ENCODE measurements at regions not wholly inside any gene's neighbourhood (a gene's known extent, or its start where the extent isn't known, plus 50 kb on each side); places are given as distances from the start of the nearest gene placed in this dataset.
"Not testable (repeated sequence)": the region's sequence is repeated elsewhere in the genome, so short reads cannot be mapped to it uniquely, and the experiment has no call there.

- no peak for DNase-seq (ENCODE audit: low read depth in 4 of 4, low spot score in 3 of 4)
Observed at GRCh38 chrX:113548308-113549015, 707.8 kb upstream of the AMOT start.

- no peak for DNase-seq (ENCODE audit: low read depth in 4 of 4, low spot score in 3 of 4)
Observed at GRCh38 chrX:113545040-113545439, 704.4 kb upstream of the AMOT start.

DNA sequence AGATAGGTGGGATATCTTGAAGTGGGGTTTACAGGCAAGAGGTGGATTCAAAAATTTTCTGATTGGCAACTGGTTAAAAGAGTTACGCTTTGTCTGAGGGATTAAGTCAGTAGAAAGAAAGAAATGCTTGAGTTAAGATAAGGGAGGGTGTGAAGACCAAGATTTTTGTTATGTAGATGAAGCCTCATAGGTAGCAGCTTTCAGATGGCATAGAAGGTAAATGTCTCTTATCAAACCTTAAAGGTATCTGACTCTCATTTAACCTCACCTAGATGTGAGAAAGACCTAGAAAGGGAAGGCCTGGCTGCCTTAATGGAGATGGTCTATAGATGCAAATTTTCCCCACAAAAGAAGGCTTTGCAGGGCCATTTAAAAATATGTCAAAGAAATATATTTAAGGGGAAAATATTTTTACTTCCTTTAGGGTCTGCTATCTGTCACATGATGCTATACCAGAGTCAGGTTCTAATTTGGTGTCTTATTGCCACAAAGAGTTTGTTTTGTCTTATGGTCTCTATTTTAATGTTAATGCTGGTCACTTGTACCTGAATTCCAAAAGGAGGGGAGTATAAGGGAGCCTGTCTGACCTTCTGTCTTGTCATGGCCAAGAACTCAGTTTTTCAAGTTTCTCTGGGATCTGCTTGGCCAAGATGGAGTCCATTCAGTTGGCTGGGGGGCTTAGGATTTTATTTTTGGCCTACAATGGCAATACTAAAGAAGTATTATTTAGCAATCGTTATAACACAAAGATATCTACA lies 699.1 kb upstream of the AMOT start:
- no peak for DNase-seq (ENCODE audit: low read depth in 4 of 4, low spot score in 3 of 4)

GRCh38 chrX:113529426-113530013 lies 688.9 kb upstream of the AMOT start:
- no peak for DNase-seq (ENCODE audit: low read depth in 4 of 4, low spot score in 3 of 4)

DNA sequence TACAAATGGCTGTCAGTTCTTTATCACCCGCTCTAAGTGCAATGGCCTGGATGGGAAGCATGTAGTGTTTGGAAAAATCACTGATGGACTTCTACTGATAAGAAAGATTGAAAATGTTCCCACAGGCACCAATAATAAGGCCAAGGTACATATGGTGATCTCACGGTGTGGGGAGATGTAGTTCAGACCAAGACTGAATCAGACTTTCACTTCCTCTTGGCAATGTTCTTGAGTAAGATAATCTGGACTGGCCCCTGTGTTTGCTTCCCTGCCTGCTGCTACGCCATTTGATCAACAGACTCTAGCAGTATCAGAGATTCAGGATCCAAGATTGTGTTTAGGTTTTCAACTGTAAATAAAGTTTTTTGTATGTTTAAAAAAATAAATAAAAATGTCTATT lies 682.2 kb upstream of the AMOT start:
- no peak for DNase-seq (ENCODE audit: low read depth in 4 of 4, low spot score in 3 of 4)

GRCh38 chrX:113514906-113515305 lies 674.3 kb upstream of the AMOT start:
- no peak for DNase-seq (ENCODE audit: low read depth in 4 of 4, low spot score in 3 of 4)

DNA sequence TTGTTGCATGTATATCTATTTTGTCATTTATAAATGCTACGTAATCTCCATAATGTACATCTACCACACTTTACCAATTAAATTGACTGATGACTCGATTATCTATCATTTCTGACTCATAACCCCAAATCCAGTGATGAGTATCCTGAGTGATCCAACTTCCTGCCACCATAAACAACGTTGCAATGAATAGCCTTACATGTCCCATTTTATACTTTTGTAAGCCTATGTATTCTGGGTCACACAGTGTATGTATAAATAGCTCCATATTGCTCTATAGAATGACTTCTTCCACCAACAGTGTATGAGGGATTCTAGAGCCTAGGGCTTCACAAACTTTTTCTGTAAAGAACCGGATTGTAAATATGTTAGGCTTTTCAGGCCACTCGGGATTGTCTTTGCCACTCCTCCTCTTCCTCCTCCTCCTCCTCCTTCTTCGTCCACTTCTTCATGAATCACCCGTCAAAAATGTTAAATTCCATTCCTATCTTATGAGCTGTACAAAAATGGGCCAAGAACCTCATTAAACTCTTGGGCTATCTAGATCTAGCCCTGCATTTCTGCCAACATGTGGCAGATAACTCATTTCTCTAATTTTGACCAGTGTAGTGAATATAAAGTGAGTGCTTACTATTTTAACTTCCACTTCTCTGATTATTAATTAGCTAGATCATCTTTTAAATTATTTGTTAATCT lies 672.2 kb upstream of the AMOT start:
- no peak for DNase-seq (ENCODE audit: low read depth in 4 of 4, low spot score in 3 of 4)

DNA sequence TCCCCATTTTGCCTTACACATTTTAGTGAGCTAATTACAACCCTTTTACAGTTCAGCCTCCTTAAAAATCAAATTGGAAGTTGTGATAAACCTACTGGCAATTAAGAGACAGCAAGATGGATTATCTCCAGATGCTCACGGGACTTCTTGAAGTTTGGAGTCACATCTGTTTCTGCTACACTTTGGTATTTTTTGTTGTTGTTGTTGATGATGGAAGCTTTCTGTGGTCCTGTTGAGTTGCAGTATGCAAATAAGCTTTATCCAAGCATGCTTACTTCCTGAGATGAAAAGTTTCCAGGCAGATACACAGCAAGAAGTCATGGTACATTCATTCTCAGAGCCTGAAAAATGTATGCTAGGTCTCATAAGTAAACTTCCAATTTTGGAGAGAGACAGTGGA lies 670.0 kb upstream of the AMOT start:
- DNase-seq (ENCODE audit: low read depth in 4 of 4, low spot score in 3 of 4) = no peak

- no peak for DNase-seq (ENCODE audit: low read depth in 4 of 4, low spot score in 3 of 4)
Observed at GRCh38 chrX:113492895-113493294, 652.3 kb upstream of the AMOT start.

- no peak for DNase-seq (ENCODE audit: low read depth in 4 of 4, low spot score in 3 of 4)
Observed at GRCh38 chrX:113473418-113473817, 632.8 kb upstream of the AMOT start.

DNA sequence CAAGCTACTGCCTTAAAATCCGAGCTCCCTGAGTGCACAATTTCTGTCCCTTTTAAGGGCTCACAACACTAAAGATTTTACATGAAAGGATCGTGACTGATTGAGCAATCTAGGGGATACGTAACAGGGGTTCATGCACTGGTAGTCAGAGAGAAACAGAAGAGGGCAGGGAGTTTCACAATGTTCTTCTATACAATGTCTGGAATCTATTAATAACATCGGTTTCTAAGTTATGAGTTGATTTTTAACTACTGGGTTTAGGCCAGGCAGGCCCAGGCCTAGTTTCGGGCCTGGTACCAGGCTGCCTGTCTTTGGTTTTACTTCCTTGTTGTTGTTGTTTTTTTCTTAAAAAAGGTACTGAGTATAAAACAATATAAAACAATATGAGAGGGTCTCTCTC lies 632.4 kb upstream of the AMOT start:
- DNase-seq (ENCODE audit: low read depth in 4 of 4, low spot score in 3 of 4) = not testable (repeated sequence)

DNA sequence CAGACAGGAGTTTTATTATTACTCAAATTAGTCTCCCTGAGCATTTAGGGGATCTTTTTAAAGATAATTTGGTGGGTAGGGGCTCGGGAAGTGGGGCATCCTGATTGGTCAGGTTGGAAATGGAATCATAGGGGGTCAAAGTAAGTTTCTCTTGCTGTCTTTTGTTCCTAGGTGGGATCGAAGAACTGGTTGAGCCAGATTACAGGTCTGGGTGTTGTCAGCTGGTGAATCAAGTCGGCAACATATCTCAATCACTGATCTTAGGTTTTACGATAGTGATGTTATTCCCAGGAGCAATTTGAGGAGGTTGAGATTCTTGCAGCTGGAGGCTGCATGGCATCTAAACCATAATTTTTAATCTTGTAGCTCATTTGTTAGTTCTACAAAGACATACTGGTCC lies 629.5 kb upstream of the AMOT start:
- no peak for DNase-seq (ENCODE audit: low read depth in 4 of 4, low spot score in 3 of 4)

DNA sequence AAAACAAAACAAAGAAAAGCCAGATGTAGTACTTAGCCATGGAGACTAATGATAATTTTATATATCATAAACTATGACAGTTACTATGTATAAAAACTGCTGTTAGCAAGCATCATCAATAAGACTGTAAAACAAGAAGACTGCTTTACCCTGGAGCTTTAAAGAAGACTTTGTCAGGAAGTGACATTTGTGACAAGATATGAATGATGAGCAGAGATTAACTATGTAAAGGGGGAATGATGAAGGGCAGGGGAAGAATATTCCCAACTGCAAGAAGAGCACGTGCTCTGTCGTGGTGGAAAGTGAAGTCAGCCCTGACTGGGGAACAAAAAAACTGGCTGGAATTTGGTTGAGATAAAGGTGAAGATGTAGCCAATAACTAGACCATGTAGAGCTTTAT lies 617.1 kb upstream of the AMOT start:
- no peak for DNase-seq (ENCODE audit: low read depth in 4 of 4, low spot score in 3 of 4)

DNA sequence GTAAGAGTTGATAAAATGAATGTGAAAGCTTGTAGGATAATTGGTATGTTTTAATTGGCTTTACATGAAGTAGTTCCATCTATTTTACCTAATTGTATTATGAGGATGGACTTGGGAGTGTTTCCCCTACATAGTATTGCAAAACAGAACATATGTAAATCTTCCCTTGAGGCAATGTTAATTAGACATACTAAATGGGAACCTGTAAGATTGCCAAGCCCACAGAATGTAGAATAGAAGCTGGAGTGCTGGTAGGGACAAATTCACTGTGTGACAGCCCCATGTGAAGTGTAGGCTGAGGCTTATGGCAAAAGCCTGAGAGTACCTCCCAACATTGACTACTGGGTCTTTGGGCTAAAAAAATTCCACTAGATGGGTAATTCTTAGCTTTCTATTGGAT lies 615.0 kb upstream of the AMOT start:
- DNase-seq (ENCODE audit: low read depth in 4 of 4, low spot score in 3 of 4) = no peak

DNA sequence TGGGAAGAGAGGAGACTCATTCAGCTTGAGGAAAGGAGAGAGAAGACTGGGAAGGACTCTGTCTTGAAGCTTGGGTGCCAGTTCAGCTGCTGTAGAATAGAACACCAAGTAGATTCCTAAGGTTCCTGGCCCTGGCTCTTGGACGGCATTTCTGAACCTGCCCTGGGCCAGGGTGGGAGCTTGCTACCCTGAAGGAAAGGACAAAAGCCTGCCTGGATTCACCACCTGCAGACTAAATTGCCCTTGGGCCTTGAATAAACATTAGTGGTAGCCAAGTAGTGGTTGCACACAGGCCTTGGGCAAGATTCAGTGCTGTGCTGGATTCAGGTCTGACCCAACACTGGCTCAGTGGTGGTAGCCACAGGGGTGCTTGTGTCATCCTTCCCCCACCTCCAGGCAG lies 588.4 kb upstream of the AMOT start:
- no peak for DNase-seq (ENCODE audit: low read depth in 4 of 4, low spot score in 3 of 4)

GRCh38 chrX:113422323-113422722 lies 581.7 kb upstream of the AMOT start:
- no peak for DNase-seq (ENCODE audit: low read depth in 4 of 4, low spot score in 3 of 4)

DNA sequence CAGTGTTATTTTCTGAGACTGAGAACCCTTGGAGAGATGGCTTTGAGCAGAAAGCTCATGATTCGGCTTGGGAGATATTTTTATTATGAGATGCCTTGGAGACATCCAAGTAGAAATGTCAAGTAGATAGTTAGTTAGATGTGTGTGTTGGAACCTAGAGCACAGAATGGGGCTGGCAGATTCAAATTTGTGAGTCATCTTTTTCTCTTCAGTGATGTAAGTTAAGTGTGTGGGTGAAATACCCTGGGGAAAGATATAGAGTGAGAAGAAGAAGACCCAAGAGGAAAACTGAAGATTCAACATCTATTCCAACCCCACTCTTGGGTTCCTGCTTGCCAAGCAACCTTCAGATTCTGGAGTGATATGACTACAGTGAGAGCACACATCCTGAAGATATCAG lies 580.8 kb upstream of the AMOT start:
- DNase-seq (ENCODE audit: low read depth in 4 of 4, low spot score in 3 of 4) = no peak

- DNase-seq (ENCODE audit: low read depth in 4 of 4, low spot score in 3 of 4) = no peak
Observed at GRCh38 chrX:113412106-113412505, 571.5 kb upstream of the AMOT start.

DNA sequence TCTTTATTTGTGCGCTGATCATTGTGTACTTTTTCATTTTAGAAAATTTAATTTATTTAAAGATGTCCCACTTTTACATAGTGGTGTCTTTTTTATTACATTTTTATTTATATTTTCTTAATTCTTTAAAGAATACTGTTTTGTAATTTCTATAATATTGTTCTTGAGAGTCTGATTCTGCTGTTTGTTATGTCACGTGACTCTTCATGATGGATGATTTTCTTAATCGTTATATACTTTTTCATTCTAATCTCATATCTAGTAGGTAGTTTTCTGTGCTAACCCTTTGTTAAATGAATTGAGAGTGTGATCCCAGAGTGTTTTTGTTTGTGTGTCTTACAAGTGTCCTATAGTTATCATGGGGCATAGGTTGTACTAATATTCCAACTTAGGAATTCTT lies 568.2 kb upstream of the AMOT start:
- DNase-seq (ENCODE audit: low read depth in 4 of 4, low spot score in 3 of 4) = no peak

GRCh38 chrX:113400193-113400704 lies 559.6 kb upstream of the AMOT start:
- no peak for DNase-seq (ENCODE audit: low read depth in 4 of 4, low spot score in 3 of 4)

GRCh38 chrX:113399506-113400192 lies 559.0 kb upstream of the AMOT start:
- DNase-seq (ENCODE audit: low read depth in 4 of 4, low spot score in 3 of 4) = no peak

All from right renal pelvis (tissue), 4 donors.